SK-N-SH treated with all-trans-retinoic acid at 6 μM for 48 hours (cell line): ENCODE measurements at regions not wholly inside any gene's neighbourhood (a gene's known extent, or its start where the extent isn't known, plus 50 kb on each side); places are given as distances from the start of the nearest gene placed in this dataset.
"Not testable (repeated sequence)": the region's sequence is repeated elsewhere in the genome, so short reads cannot be mapped to it uniquely, and the experiment has no call there.

ENCODE experiments used
- TOX ChIP-seq: fragments of 250-450 bp; sonication (Bioruptor Pico); IDR thresholded peaks from 2 replicates; pipeline ENCODE4 v1.8.0; 2021; ENCODE audit warnings: mild to moderate bottlenecking, moderate library complexity, borderline replicate concordance
- ZFP3 ChIP-seq: fragments of 250-450 bp; sonication (Bioruptor Pico); IDR thresholded peaks from 2 replicates; pipeline ENCODE4 v1.5.0; 2020; ENCODE audit warnings: mild to moderate bottlenecking, moderate library complexity
- ZFP30 ChIP-seq: fragments of 450-650 bp; formaldehyde crosslinking; IDR thresholded peaks from 2 replicates; pipeline ENCODE4 v1.5.0; 2022; ENCODE audit warnings: mild to moderate bottlenecking, moderate library complexity
- ZNF8 ChIP-seq: fragments of 450-650 bp; formaldehyde crosslinking; IDR thresholded peaks from 2 replicates; pipeline ENCODE4 v1.5.0; 2020; ENCODE audit warnings: mild to moderate bottlenecking, moderate library complexity
- TF ChIP-seq, protein P1 (sequence below): fragments of 250-450 bp; sonication (Bioruptor Pico); IDR thresholded peaks from 2 replicates; pipeline ENCODE4 v1.5.1; 2021; ENCODE audit warnings: mild to moderate bottlenecking, moderate library complexity

DNA sequence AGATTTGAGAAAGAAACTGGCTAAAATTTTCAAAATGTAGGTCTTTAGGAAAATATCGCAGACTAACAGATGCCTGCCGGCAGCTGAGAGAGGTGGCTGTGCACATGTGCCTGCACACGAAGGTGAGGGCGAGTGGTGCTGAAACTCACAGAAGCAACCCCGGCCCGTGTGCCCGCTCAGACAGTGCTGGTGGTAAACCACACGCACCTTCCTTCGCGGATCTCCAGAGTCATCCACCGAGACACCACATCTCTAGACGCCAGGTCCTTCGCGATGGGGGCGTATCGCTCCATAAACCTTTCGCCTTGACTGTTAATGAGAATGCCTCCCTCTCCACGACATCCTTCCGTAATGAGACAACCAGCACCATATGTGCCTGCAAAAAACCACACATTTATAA is 68.5 kb upstream of the TNK2 start:
- TF ChIP-seq ZFP30, ZNF8, ZFP3, TOX (CRISPR knock-in tag): not testable (repeated sequence)
- TF ChIP-seq, protein P1, sequence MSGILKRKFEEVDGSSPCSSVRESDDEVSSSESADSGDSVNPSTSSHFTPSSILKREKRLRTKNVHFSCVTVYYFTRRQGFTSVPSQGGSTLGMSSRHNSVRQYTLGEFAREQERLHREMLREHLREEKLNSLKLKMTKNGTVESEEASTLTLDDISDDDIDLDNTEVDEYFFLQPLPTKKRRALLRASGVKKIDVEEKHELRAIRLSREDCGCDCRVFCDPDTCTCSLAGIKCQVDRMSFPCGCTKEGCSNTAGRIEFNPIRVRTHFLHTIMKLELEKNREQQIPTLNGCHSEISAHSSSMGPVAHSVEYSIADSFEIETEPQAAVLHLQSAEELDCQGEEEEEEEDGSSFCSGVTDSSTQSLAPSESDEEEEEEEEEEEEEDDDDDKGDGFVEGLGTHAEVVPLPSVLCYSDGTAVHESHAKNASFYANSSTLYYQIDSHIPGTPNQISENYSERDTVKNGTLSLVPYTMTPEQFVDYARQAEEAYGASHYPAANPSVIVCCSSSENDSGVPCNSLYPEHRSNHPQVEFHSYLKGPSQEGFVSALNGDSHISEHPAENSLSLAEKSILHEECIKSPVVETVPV (CRISPR knock-in tag) = not testable (repeated sequence)
